ENCODE measurements at regions not wholly inside any gene's neighbourhood (a gene's known extent, or its start where the extent isn't known, plus 50 kb on each side); places are given as distances from the start of the nearest gene placed in this dataset.
"Not testable (repeated sequence)": the region's sequence is repeated elsewhere in the genome, so short reads cannot be mapped to it uniquely, and the experiment has no call there.

GRCh38 chr5:82436291-82436690 lies 158.1 kb upstream of the RPS23 start:
- no peaks in the 10 kb centered on the region for H3K9me3 ChIP-seq (ENCODE audit: low read length)
- peaks cover 9% of the 10 kb centered on the region for H3K4me1 ChIP-seq (ENCODE audit: insufficient read depth, low read length)
- H3K36me3 ChIP-seq (ENCODE audit: insufficient read depth, low read length), result no peaks in the 10 kb centered on the region
- no peak overlapping the region for H2AFZ ChIP-seq (ENCODE audit: low read depth, low read length)
- no peak overlapping the region for H3K4me3 ChIP-seq (ENCODE audit: low read length)
- no peaks in the 10 kb centered on the region for H3K27me3 ChIP-seq (ENCODE audit: insufficient read depth, low read length)

- H3K27me3 ChIP-seq (ENCODE audit: insufficient read depth, low read length); H3K4me3 ChIP-seq (ENCODE audit: low read length); H2AFZ ChIP-seq (ENCODE audit: low read depth, low read length): not testable (repeated sequence)
Observed at GRCh38 chr5:82434696-82435660, 156.8 kb upstream of the RPS23 start.

GRCh38 chr5:82426464-82427154 lies 148.5 kb upstream of the RPS23 start:
- Histone ChIP-seq H3K36me3 (ENCODE audit: insufficient read depth, low read length) (no peaks in the 10 kb centered on the region), H3K9me3 (ENCODE audit: low read length) (peaks cover 2% of the 10 kb centered on the region), H2AFZ (ENCODE audit: low read depth, low read length) (no peak overlapping the region), H3K4me1 (ENCODE audit: insufficient read depth, low read length) (no peaks in the 10 kb centered on the region), H3K27me3 (ENCODE audit: insufficient read depth, low read length) (no peaks in the 10 kb centered on the region), H3K4me3 (ENCODE audit: low read length) (no peak overlapping the region)

More at GRCh38 chr5:82434696-82435660, 156.8 kb upstream of the RPS23 start:
- H3K9me3 ChIP-seq (ENCODE audit: low read length); H3K4me1 ChIP-seq (ENCODE audit: insufficient read depth, low read length); H3K36me3 ChIP-seq (ENCODE audit: insufficient read depth, low read length): not testable (repeated sequence)

- H3K36me3 ChIP-seq (ENCODE audit: insufficient read depth, low read length), result no peaks in the 10 kb centered on the region
- no peaks in the 10 kb centered on the region for H3K4me1 ChIP-seq (ENCODE audit: insufficient read depth, low read length)
- no peak overlapping the region for H3K4me3 ChIP-seq (ENCODE audit: low read length)
- no peak overlapping the region for H2AFZ ChIP-seq (ENCODE audit: low read depth, low read length)
- peaks cover 2% of the 10 kb centered on the region for H3K9me3 ChIP-seq (ENCODE audit: low read length)
- H3K27me3 ChIP-seq (ENCODE audit: insufficient read depth, low read length), result no peaks in the 10 kb centered on the region
Observed at GRCh38 chr5:82425591-82425990, 147.4 kb upstream of the RPS23 start.

- Histone ChIP-seq H3K4me3 (ENCODE audit: low read length) (no peak overlapping the region), H2AFZ (ENCODE audit: low read depth, low read length) (no peak overlapping the region), H3K27me3 (ENCODE audit: insufficient read depth, low read length) (no peaks in the 10 kb centered on the region), H3K4me1 (ENCODE audit: insufficient read depth, low read length) (no peaks in the 10 kb centered on the region), H3K36me3 (ENCODE audit: insufficient read depth, low read length) (no peaks in the 10 kb centered on the region), H3K9me3 (ENCODE audit: low read length) (peaks cover 2% of the 10 kb centered on the region)
Observed at GRCh38 chr5:82424211-82424610, 146.1 kb upstream of the RPS23 start.

GRCh38 chr5:82422751-82423181 lies 144.6 kb upstream of the RPS23 start:
- no peaks in the 10 kb centered on the region for H3K9me3 ChIP-seq (ENCODE audit: low read length)
- H3K36me3 ChIP-seq (ENCODE audit: insufficient read depth, low read length), result no peaks in the 10 kb centered on the region
- H3K4me1 ChIP-seq (ENCODE audit: insufficient read depth, low read length), result no peaks in the 10 kb centered on the region
- H2AFZ ChIP-seq (ENCODE audit: low read depth, low read length), result no peak overlapping the region
- H3K27me3 ChIP-seq (ENCODE audit: insufficient read depth, low read length), result no peaks in the 10 kb centered on the region
- H3K4me3 ChIP-seq (ENCODE audit: low read length), result no peak overlapping the region

GRCh38 chr5:82422001-82422740 lies 144.0 kb upstream of the RPS23 start:
- Histone ChIP-seq H3K27me3 (ENCODE audit: insufficient read depth, low read length) (no peaks in the 10 kb centered on the region), H2AFZ (ENCODE audit: low read depth, low read length) (no peak overlapping the region), H3K9me3 (ENCODE audit: low read length) (no peaks in the 10 kb centered on the region), H3K4me1 (ENCODE audit: insufficient read depth, low read length) (no peaks in the 10 kb centered on the region), H3K4me3 (ENCODE audit: low read length) (no peak overlapping the region), H3K36me3 (ENCODE audit: insufficient read depth, low read length) (no peaks in the 10 kb centered on the region)

GRCh38 chr5:82421119-82421518 lies 143.0 kb upstream of the RPS23 start:
- Histone ChIP-seq H3K36me3 (ENCODE audit: insufficient read depth, low read length) (no peaks in the 10 kb centered on the region), H3K4me3 (ENCODE audit: low read length) (no peak overlapping the region), H3K27me3 (ENCODE audit: insufficient read depth, low read length) (no peaks in the 10 kb centered on the region), H3K9me3 (ENCODE audit: low read length) (no peaks in the 10 kb centered on the region), H2AFZ (ENCODE audit: low read depth, low read length) (no peak overlapping the region), H3K4me1 (ENCODE audit: insufficient read depth, low read length) (no peaks in the 10 kb centered on the region)

- not testable (repeated sequence) for H3K27me3 ChIP-seq (ENCODE audit: insufficient read depth, low read length); H3K4me3 ChIP-seq (ENCODE audit: low read length); H3K36me3 ChIP-seq (ENCODE audit: insufficient read depth, low read length); H2AFZ ChIP-seq (ENCODE audit: low read depth, low read length); H3K4me1 ChIP-seq (ENCODE audit: insufficient read depth, low read length); H3K9me3 ChIP-seq (ENCODE audit: low read length)
Observed at GRCh38 chr5:82420524-82420923, 142.4 kb upstream of the RPS23 start.

- no peak overlapping the region for H2AFZ ChIP-seq (ENCODE audit: low read depth, low read length)
- no peaks in the 10 kb centered on the region for H3K4me1 ChIP-seq (ENCODE audit: insufficient read depth, low read length)
- no peaks in the 10 kb centered on the region for H3K9me3 ChIP-seq (ENCODE audit: low read length)
- no peaks in the 10 kb centered on the region for H3K36me3 ChIP-seq (ENCODE audit: insufficient read depth, low read length)
- H3K27me3 ChIP-seq (ENCODE audit: insufficient read depth, low read length), result no peaks in the 10 kb centered on the region
- H3K4me3 ChIP-seq (ENCODE audit: low read length), result no peak overlapping the region
Observed at GRCh38 chr5:82419559-82420332, 141.6 kb upstream of the RPS23 start.

- Histone ChIP-seq H3K4me1 (ENCODE audit: insufficient read depth, low read length) (no peaks in the 10 kb centered on the region), H3K27me3 (ENCODE audit: insufficient read depth, low read length) (no peaks in the 10 kb centered on the region), H3K36me3 (ENCODE audit: insufficient read depth, low read length) (no peaks in the 10 kb centered on the region), H2AFZ (ENCODE audit: low read depth, low read length) (no peak overlapping the region), H3K4me3 (ENCODE audit: low read length) (no peak overlapping the region), H3K9me3 (ENCODE audit: low read length) (no peaks in the 10 kb centered on the region)
Observed at GRCh38 chr5:82418608-82418950, 140.4 kb upstream of the RPS23 start.

GRCh38 chr5:82417776-82418607 lies 139.8 kb upstream of the RPS23 start:
- H2AFZ ChIP-seq (ENCODE audit: low read depth, low read length), result no peak overlapping the region
- no peak overlapping the region for H3K4me3 ChIP-seq (ENCODE audit: low read length)
- no peaks in the 10 kb centered on the region for H3K4me1 ChIP-seq (ENCODE audit: insufficient read depth, low read length)

More at GRCh38 chr5:82417776-82418607, 139.8 kb upstream of the RPS23 start:
- no peaks in the 10 kb centered on the region for H3K9me3 ChIP-seq (ENCODE audit: low read length)
- no peaks in the 10 kb centered on the region for H3K27me3 ChIP-seq (ENCODE audit: insufficient read depth, low read length)
- no peaks in the 10 kb centered on the region for H3K36me3 ChIP-seq (ENCODE audit: insufficient read depth, low read length)

Data from neuron (in vitro differentiated cells).